ENCODE measurements at regions not wholly inside any gene's neighbourhood (a gene's known extent, or its start where the extent isn't known, plus 50 kb on each side); places are given as distances from the start of the nearest gene placed in this dataset.

DNA sequence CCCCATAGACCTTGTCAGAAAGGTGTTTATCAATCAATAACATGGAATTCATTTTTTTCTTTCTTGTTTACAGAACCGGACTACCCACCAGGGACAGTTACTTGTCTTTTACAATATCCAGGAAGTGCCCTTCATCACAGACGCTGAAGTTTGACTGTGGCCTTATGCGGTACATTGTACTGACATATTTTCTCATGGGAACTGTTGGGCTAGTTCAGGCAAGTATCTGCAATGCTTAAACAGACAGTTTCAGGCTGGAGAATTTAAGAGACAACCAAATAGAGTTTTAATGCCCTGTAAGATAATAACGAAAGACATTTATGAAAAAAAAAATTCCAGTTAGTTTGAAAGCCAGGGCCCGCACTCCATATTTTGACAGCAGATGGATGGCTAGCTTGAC is 246.4 kb downstream of the GATA3 start:
- H3K4me3 ChIP-seq (ENCODE audit: low read depth, low read length): no peak overlapping the region
- no peak for DNase-seq (ENCODE audit: low read depth)
- TF ChIP-seq, protein P1, sequence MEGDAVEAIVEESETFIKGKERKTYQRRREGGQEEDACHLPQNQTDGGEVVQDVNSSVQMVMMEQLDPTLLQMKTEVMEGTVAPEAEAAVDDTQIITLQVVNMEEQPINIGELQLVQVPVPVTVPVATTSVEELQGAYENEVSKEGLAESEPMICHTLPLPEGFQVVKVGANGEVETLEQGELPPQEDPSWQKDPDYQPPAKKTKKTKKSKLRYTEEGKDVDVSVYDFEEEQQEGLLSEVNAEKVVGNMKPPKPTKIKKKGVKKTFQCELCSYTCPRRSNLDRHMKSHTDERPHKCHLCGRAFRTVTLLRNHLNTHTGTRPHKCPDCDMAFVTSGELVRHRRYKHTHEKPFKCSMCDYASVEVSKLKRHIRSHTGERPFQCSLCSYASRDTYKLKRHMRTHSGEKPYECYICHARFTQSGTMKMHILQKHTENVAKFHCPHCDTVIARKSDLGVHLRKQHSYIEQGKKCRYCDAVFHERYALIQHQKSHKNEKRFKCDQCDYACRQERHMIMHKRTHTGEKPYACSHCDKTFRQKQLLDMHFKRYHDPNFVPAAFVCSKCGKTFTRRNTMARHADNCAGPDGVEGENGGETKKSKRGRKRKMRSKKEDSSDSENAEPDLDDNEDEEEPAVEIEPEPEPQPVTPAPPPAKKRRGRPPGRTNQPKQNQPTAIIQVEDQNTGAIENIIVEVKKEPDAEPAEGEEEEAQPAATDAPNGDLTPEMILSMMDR (IDR thresholded peaks at IDR 0.05; ENCODE audit: insufficient read depth, low read depth, low read length): no peak

DNA sequence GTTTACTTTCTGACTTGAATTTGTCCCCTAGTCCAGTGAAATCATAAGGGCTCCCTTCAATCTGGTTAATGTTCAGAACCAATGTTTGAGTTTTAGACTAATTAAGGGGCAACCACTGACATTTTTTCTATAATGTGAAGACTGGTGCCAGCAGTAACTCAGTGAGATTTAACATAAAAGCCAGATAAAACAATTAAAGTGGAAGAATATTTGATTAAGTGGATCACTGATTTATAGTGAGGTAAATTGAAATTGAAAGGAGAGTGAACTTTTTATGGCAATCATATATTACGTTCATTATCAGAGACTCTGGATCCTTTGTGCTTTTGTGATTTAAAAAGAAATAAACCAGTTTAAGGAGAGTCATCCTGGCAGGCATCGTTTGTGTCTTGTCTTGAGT is 246.8 kb downstream of the GATA3 start:
- TF ChIP-seq, protein P1 (IDR thresholded peaks at IDR 0.05; ENCODE audit: insufficient read depth, low read depth, low read length): no peak
- no peak overlapping the region for H3K4me3 ChIP-seq (ENCODE audit: low read depth, low read length)

DNA sequence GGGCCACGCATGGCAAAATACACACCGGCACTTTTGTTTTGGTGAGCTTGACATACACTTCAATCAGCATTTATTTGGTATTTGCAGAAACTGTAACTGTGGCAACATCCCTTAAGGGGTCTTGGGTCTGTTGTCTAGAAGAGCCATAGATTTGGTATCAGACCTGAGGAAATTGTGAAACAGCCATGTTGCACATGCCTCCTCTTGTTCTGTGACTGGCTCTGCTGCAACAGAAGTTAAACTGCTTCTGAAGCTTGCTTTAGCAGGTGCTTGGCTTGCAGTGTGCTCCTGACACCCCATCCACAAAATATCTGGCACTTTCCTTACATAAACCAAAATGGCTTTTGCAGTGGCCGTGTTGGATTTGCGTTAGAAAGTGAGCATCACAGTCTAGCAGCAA is 247.3 kb downstream of the GATA3 start:
- no peak for DNase-seq (ENCODE audit: low read depth)
- no peak overlapping the region for H3K4me3 ChIP-seq (ENCODE audit: low read depth, low read length)
- TF ChIP-seq, protein P1 (IDR thresholded peaks at IDR 0.05; ENCODE audit: insufficient read depth, low read depth, low read length): no peak

More for the DNA sequence above, 246.8 kb downstream of the GATA3 start:
- no peak for DNase-seq (ENCODE audit: low read depth)

DNA sequence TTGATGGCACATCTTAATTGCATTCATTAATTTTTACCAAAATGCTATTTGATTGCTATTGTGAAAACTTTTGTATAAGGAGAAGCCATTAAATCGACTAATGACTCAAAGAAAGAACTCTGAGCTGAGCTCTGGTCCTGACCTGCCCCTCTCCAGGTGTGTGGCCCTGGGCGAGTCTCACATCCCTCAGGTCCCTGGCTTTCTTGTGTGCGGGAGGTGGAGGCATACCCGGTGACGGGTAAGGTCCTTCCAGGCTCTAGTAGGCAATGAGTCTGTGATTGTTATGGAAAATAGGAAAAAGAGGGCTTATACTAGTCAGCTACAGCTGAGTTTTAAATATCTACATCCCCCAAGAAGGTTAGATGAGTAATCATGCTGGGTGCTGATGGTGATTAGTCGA is 248.1 kb downstream of the GATA3 start:
- DNase-seq (ENCODE audit: low read depth): no peak
- no peak overlapping the region for H3K4me3 ChIP-seq (ENCODE audit: low read depth, low read length)
- TF ChIP-seq, protein P1 (IDR thresholded peaks at IDR 0.05; ENCODE audit: insufficient read depth, low read depth, low read length): no peak

DNA sequence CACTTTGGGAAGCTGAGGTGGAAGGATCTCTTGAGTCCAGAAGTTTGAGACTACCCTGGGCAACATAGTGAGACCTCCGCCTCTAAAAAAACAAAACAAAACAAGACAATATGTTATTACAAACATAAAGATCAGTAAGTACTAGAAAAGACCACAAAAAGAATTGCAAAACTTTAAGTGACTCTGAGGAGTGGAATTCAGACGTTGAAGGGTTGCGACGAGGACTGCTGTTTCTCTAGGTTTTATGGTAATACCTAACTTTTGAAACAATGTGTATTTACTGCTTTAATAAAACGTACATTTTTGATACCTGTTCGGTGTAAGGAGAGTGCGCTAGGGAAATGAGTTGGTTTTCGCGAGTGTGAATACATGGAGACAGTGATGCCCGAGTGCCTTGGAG is 250.4 kb downstream of the GATA3 start:
- no peak overlapping the region for H3K4me3 ChIP-seq (ENCODE audit: low read depth, low read length)
- TF ChIP-seq, protein P1 (IDR thresholded peaks at IDR 0.05; ENCODE audit: insufficient read depth, low read depth, low read length): no peak
- DNase-seq (ENCODE audit: low read depth): no peak

DNA sequence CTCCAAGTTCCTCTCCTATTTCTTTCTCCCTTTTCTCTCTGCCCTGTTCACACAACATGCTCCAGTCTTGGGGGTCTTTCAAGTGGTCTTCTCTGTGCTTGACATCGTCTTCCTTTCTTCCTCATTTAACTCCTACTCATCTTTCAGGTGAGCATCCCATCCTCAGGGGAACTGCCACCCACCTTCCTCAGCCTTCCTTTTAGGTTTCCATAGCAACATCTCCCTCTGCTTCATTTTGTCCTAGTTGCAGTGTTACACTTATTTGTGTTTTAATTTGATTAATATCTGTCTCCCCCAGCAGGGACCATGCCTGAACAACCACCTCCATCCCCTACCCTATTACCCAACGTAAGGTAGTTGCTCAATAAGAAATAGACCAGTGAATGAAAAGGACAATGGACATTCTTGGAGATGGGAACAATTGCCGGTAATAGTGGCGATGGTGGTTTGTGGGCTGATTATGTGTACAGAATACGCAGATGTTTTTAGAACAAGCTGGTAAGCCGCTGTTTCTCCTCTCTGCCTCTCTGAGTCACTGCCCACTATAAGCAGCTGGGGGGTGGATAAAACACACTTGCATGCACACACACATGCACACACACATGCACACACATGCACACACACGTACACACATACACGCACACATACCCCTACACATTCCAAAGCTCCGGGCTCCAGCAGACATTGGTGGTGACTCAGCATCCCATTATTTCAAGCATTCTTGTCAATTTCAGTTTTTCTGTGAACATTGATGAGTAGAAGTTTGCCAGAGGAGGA is 251.6 kb downstream of the GATA3 start:
- TF ChIP-seq, protein P1 (IDR thresholded peaks at IDR 0.05; ENCODE audit: insufficient read depth, low read depth, low read length): no peak
- DNase-seq (ENCODE audit: low read depth): no peak
- no peak overlapping the region for H3K4me3 ChIP-seq (ENCODE audit: low read depth, low read length)
